ENCODE measurements at regions not wholly inside any gene's neighbourhood (a gene's known extent, or its start where the extent isn't known, plus 50 kb on each side); places are given as distances from the start of the nearest gene placed in this dataset.
"Not testable (repeated sequence)": the region's sequence is repeated elsewhere in the genome, so short reads cannot be mapped to it uniquely, and the experiment has no call there.

- Histone ChIP-seq H3K27me3 (ENCODE audit: control insufficient read depth in 2 of 2, insufficient read depth in 2 of 2, low read length in 2 of 2) (no peaks in the 10 kb centered on the region), H3K36me3 (replicated peaks in 1 of 2; ENCODE audit: control insufficient read depth in 1 of 2, insufficient read depth in 2 of 2, low read length in 2 of 2) (no peaks in the 10 kb centered on the region), H3K4me2 (replicated peaks; ENCODE audit: extremely low read depth, low read length, poor library complexity, severe bottlenecking) (no peak overlapping the region), H3K79me2 (ENCODE audit: insufficient read depth, low read length) (no peaks in the 10 kb centered on the region), H3K4me1 (ENCODE audit: control insufficient read depth in 1 of 2, insufficient read depth in 2 of 2, low read length in 2 of 2) (no peaks in the 10 kb centered on the region), H2AFZ (ENCODE audit: insufficient read depth, low read depth, low read length, poor library complexity, severe bottlenecking) (no peak overlapping the region), H4K20me1 (ENCODE audit: insufficient read depth, low read length) (no peaks in the 10 kb centered on the region), H3K9me3 (replicated peaks in 1 of 2; ENCODE audit: control insufficient read depth in 1 of 2, insufficient read depth in 1 of 2, low read length in 2 of 2) (peaks cover 13% of the 10 kb centered on the region in 2 donors), H3K27ac (ENCODE audit: low read depth in 1 of 2, low read length in 2 of 2) (no peak overlapping the region), H3K9ac (ENCODE audit: insufficient read depth, low read length, poor library complexity, severe bottlenecking) (no peak overlapping the region), H3K4me3 (replicated peaks in 1 of 3; ENCODE audit: low read depth in 2 of 3, low read length in 3 of 3) (no peak overlapping the region)
- no peak for TF ChIP-seq CTCF (IDR thresholded peaks at IDR 0.05)
- Mint-ChIP-seq H3K36me3 (no peaks in the 10 kb centered on the region), H3K9me3 (peaks cover 2 to 18% (median 10%) of the 10 kb centered on the region in 7 donors), H3K4me3 (no peak overlapping the region), H3K27ac (peak overlapping the region in 1 of 7 donors; percentile 8), H3K4me1 (no peaks in the 10 kb centered on the region), H3K27me3 (ENCODE audit: low read depth in 3 of 3) (peaks cover 0 to 2% (median 0%) of the 10 kb centered on the region in 3 donors)
- intact Hi-C loops (cut with micrococcal nuclease): no loop called here
- WGBS (ENCODE audit: insufficient coverage): 100% methylated on average over 1 of the region's 1 CpG
- DNase-seq: no peak
These were observed 572.3 kb downstream of the RAB28 start for GRCh38 chr4:12911750-12912358.

- H3K27me3 ChIP-seq (ENCODE audit: control insufficient read depth in 2 of 2, insufficient read depth in 2 of 2, low read length in 2 of 2); H3K4me3 Mint-ChIP-seq; H3K4me3 ChIP-seq (replicated peaks in 1 of 3; ENCODE audit: low read depth in 2 of 3, low read length in 3 of 3); H3K4me1 ChIP-seq (ENCODE audit: control insufficient read depth in 1 of 2, insufficient read depth in 2 of 2, low read length in 2 of 2); H3K9ac ChIP-seq (ENCODE audit: insufficient read depth, low read length, poor library complexity, severe bottlenecking); H3K27ac ChIP-seq (ENCODE audit: low read depth in 1 of 2, low read length in 2 of 2); H3K36me3 ChIP-seq (replicated peaks in 1 of 2; ENCODE audit: control insufficient read depth in 1 of 2, insufficient read depth in 2 of 2, low read length in 2 of 2); H4K20me1 ChIP-seq (ENCODE audit: insufficient read depth, low read length); H3K9me3 ChIP-seq (replicated peaks in 1 of 2; ENCODE audit: control insufficient read depth in 1 of 2, insufficient read depth in 1 of 2, low read length in 2 of 2); H3K4me1 Mint-ChIP-seq; H2AFZ ChIP-seq (ENCODE audit: insufficient read depth, low read depth, low read length, poor library complexity, severe bottlenecking); H3K79me2 ChIP-seq (ENCODE audit: insufficient read depth, low read length); H3K36me3 Mint-ChIP-seq; H3K4me2 ChIP-seq (replicated peaks; ENCODE audit: extremely low read depth, low read length, poor library complexity, severe bottlenecking); intact Hi-C loops (cut with micrococcal nuclease); H3K27ac Mint-ChIP-seq; H3K27me3 Mint-ChIP-seq (ENCODE audit: low read depth in 3 of 3); DNase-seq: not testable (repeated sequence)
- H3K9me3 Mint-ChIP-seq: peaks cover 2 to 20% (median 8%) of the 10 kb centered on the region in 7 donors
- 90% methylated on average over 10 of the region's 15 CpGs for WGBS (ENCODE audit: insufficient coverage)
These were observed 580.5 kb downstream of the RAB28 start for GRCh38 chr4:12903640-12904039.
